IgD-negative memory B cell (primary cell): ENCODE measurements at regions not wholly inside any gene's neighbourhood (a gene's known extent, or its start where the extent isn't known, plus 50 kb on each side); places are given as distances from the start of the nearest gene placed in this dataset.

ENCODE experiments used
- H3K27ac Mint-ChIP-seq, 3 donors: one replicate each; pipeline ENCODE4 v1.8.0; 2020 to 2022; ENCODE audit warnings: mild to moderate bottlenecking in 3 of 3, mixed read lengths in 3 of 3, moderate library complexity in 1 of 3
- H3K27me3 Mint-ChIP-seq: one replicate; pipeline ENCODE4 v1.8.0; 2021; ENCODE audit warnings: mixed read lengths
- H3K36me3 Mint-ChIP-seq: one replicate; pipeline ENCODE4 v1.8.0; 2020; ENCODE audit warnings: mild to moderate bottlenecking, mixed read lengths
- H3K4me1 Mint-ChIP-seq, 3 donors: one replicate each; pipeline ENCODE4 v1.8.0; 2020 to 2022; ENCODE audit warnings: mixed read lengths in 3 of 3, mild to moderate bottlenecking in 1 of 3
- H3K4me3 Mint-ChIP-seq, 4 donors: one replicate each; pipeline ENCODE4 v1.8.0; 2020 to 2022; ENCODE audit warnings: mild to moderate bottlenecking in 4 of 4, mixed read lengths in 4 of 4, moderate library complexity in 3 of 4
- H3K9me3 Mint-ChIP-seq, 3 donors: one replicate each; pipeline ENCODE4 v1.8.0; 2020 to 2021; ENCODE audit warnings: mixed read lengths in 3 of 3, mild to moderate bottlenecking in 1 of 3

GRCh38 chr19:31099515-31100205 lies 249.6 kb downstream of the TSHZ3 start:
- Mint-ChIP-seq H3K4me3 (no peak overlapping the region), H3K9me3 (peaks cover 3 to 8% (median 4%) of the 10 kb centered on the region in 3 donors), H3K36me3 (no peaks in the 10 kb centered on the region), H3K27me3 (no peaks in the 10 kb centered on the region), H3K4me1 (no peaks in the 10 kb centered on the region), H3K27ac (no peak overlapping the region)

GRCh38 chr19:31098836-31099235 lies 250.4 kb downstream of the TSHZ3 start:
- Mint-ChIP-seq H3K4me1 (no peaks in the 10 kb centered on the region), H3K36me3 (no peaks in the 10 kb centered on the region), H3K27ac (no peak overlapping the region), H3K9me3 (peaks cover 2 to 10% (median 3%) of the 10 kb centered on the region in 3 donors), H3K27me3 (no peaks in the 10 kb centered on the region), H3K4me3 (no peak overlapping the region)

GRCh38 chr19:31096935-31097545 lies 252.2 kb downstream of the TSHZ3 start:
- peaks cover 0 to 10% (median 3%) of the 10 kb centered on the region in 3 donors for H3K9me3 Mint-ChIP-seq
- no peak overlapping the region for H3K27ac Mint-ChIP-seq
- no peak overlapping the region for H3K4me3 Mint-ChIP-seq
- H3K27me3 Mint-ChIP-seq = no peaks in the 10 kb centered on the region
- no peaks in the 10 kb centered on the region for H3K36me3 Mint-ChIP-seq
- no peaks in the 10 kb centered on the region for H3K4me1 Mint-ChIP-seq

- Mint-ChIP-seq H3K27me3 (no peaks in the 10 kb centered on the region), H3K36me3 (no peaks in the 10 kb centered on the region), H3K4me3 (no peak overlapping the region), H3K9me3 (peaks cover 0 to 10% (median 3%) of the 10 kb centered on the region in 3 donors), H3K27ac (no peak overlapping the region), H3K4me1 (no peaks in the 10 kb centered on the region)
These were observed 253.0 kb downstream of the TSHZ3 start for GRCh38 chr19:31096062-31096830.

- H3K27me3 Mint-ChIP-seq = no peaks in the 10 kb centered on the region
- H3K27ac Mint-ChIP-seq = peak overlapping the region in 1 of 3 donors; percentile 36
- no peaks in the 10 kb centered on the region for H3K36me3 Mint-ChIP-seq
- H3K4me1 Mint-ChIP-seq = no peaks in the 10 kb centered on the region
- H3K4me3 Mint-ChIP-seq = peak overlapping the region in 1 of 4 donors; percentile 57
- H3K9me3 Mint-ChIP-seq = peaks cover 3 to 13% (median 3%) of the 10 kb centered on the region in 3 donors
These were observed 254.0 kb downstream of the TSHZ3 start for GRCh38 chr19:31095100-31095804.

- H3K36me3 Mint-ChIP-seq = no peaks in the 10 kb centered on the region
- no peaks in the 10 kb centered on the region for H3K27me3 Mint-ChIP-seq
- H3K4me3 Mint-ChIP-seq = peak overlapping the region in 1 of 4 donors; percentile 41
- peaks cover 3 to 18% (median 5%) of the 10 kb centered on the region in 3 donors for H3K9me3 Mint-ChIP-seq
- H3K4me1 Mint-ChIP-seq = peaks cover 0 to 3% (median 0%) of the 10 kb centered on the region in 3 donors
- H3K27ac Mint-ChIP-seq = no peak overlapping the region
These were observed 257.0 kb downstream of the TSHZ3 start for GRCh38 chr19:31092274-31092673.

GRCh38 chr19:31089681-31090080 lies 259.6 kb downstream of the TSHZ3 start:
- Mint-ChIP-seq H3K4me1 (peaks cover 0 to 3% (median 0%) of the 10 kb centered on the region in 3 donors), H3K27me3 (no peaks in the 10 kb centered on the region), H3K36me3 (no peaks in the 10 kb centered on the region), H3K4me3 (no peak overlapping the region), H3K9me3 (peaks cover 0 to 10% (median 5%) of the 10 kb centered on the region in 3 donors), H3K27ac (no peak overlapping the region)

GRCh38 chr19:31085125-31085524 lies 264.1 kb downstream of the TSHZ3 start:
- H3K27me3 Mint-ChIP-seq = no peaks in the 10 kb centered on the region
- H3K36me3 Mint-ChIP-seq = no peaks in the 10 kb centered on the region
- H3K9me3 Mint-ChIP-seq = peaks cover 2 to 8% (median 6%) of the 10 kb centered on the region in 3 donors
- H3K4me1 Mint-ChIP-seq = peaks cover 0 to 3% (median 0%) of the 10 kb centered on the region in 3 donors
- H3K27ac Mint-ChIP-seq = no peak overlapping the region
- no peak overlapping the region for H3K4me3 Mint-ChIP-seq

GRCh38 chr19:31083105-31083504 lies 266.1 kb downstream of the TSHZ3 start:
- Mint-ChIP-seq H3K27ac (no peak overlapping the region), H3K36me3 (no peaks in the 10 kb centered on the region), H3K4me3 (no peak overlapping the region), H3K27me3 (no peaks in the 10 kb centered on the region), H3K9me3 (peaks cover 2 to 11% (median 6%) of the 10 kb centered on the region in 3 donors), H3K4me1 (no peaks in the 10 kb centered on the region)

- Mint-ChIP-seq H3K27ac (no peak overlapping the region), H3K27me3 (peaks cover 1% of the 10 kb centered on the region)
These were observed 274.0 kb downstream of the TSHZ3 start for GRCh38 chr19:31075146-31075655.

GRCh38 chr19:31074199-31075125 lies 274.8 kb downstream of the TSHZ3 start:
- Mint-ChIP-seq H3K4me3 (no peak overlapping the region), H3K27me3 (peaks cover 1% of the 10 kb centered on the region), H3K36me3 (no peaks in the 10 kb centered on the region), H3K9me3 (peaks cover 6 to 18% (median 9%) of the 10 kb centered on the region in 3 donors), H3K27ac (no peak overlapping the region), H3K4me1 (no peaks in the 10 kb centered on the region)

More at GRCh38 chr19:31075146-31075655, 274.0 kb downstream of the TSHZ3 start:
- Mint-ChIP-seq H3K4me3 (no peak overlapping the region), H3K9me3 (peaks cover 6 to 16% (median 12%) of the 10 kb centered on the region in 3 donors), H3K36me3 (no peaks in the 10 kb centered on the region), H3K4me1 (no peaks in the 10 kb centered on the region)

GRCh38 chr19:31073485-31074198 lies 275.6 kb downstream of the TSHZ3 start:
- H3K4me3 Mint-ChIP-seq = no peak overlapping the region
- H3K27ac Mint-ChIP-seq = no peak overlapping the region
- peaks cover 6 to 16% (median 9%) of the 10 kb centered on the region in 3 donors for H3K9me3 Mint-ChIP-seq
- H3K27me3 Mint-ChIP-seq = peaks cover 1% of the 10 kb centered on the region
- H3K4me1 Mint-ChIP-seq = no peaks in the 10 kb centered on the region
- no peaks in the 10 kb centered on the region for H3K36me3 Mint-ChIP-seq

GRCh38 chr19:31072451-31072850 lies 276.8 kb downstream of the TSHZ3 start:
- no peak overlapping the region for H3K27ac Mint-ChIP-seq
- no peaks in the 10 kb centered on the region for H3K27me3 Mint-ChIP-seq
- no peaks in the 10 kb centered on the region for H3K36me3 Mint-ChIP-seq
- H3K9me3 Mint-ChIP-seq = peaks cover 6 to 18% (median 13%) of the 10 kb centered on the region in 3 donors
- H3K4me3 Mint-ChIP-seq = no peak overlapping the region
- H3K4me1 Mint-ChIP-seq = no peaks in the 10 kb centered on the region
